Osteoblast (primary cell): ENCODE measurements at regions not wholly inside any gene's neighbourhood (a gene's known extent, or its start where the extent isn't known, plus 50 kb on each side); places are given as distances from the start of the nearest gene placed in this dataset.

Source experiments
- DNase-seq: peaks from one replicate; pipeline ENCODE4 v3.0.0; 2011; ENCODE audit warnings: low spot score, mixed read lengths; ENCODE audit not compliant: insufficient read length; ENCODE audit errors: missing footprints
- H2AFZ ChIP-seq: 2 replicates; pipeline ENCODE4 v1.6.0; 2011; ENCODE audit warnings: mild to moderate bottlenecking, low read length
- H3K27ac ChIP-seq: 2 replicates; pipeline ENCODE4 v1.5.1; 2011; ENCODE audit warnings: mild to moderate bottlenecking, low read depth, low read length, moderate library complexity
- H3K27me3 ChIP-seq: 2 replicates; pipeline ENCODE4 v1.6.0; 2012; ENCODE audit warnings: mild to moderate bottlenecking, control low read depth, inconsistent platforms, low read length, moderate library complexity; ENCODE audit not compliant: insufficient read depth
- H3K36me3 ChIP-seq: 2 replicates; pipeline ENCODE4 v1.5.1; 2011; ENCODE audit warnings: mild to moderate bottlenecking, low read length, control low read depth, moderate library complexity; ENCODE audit not compliant: insufficient read depth
- H3K4me1 ChIP-seq: 2 replicates; pipeline ENCODE4 v1.5.1; 2011; ENCODE audit warnings: mild to moderate bottlenecking, low read length, control low read depth, moderate library complexity; ENCODE audit not compliant: insufficient read depth
- H3K4me2 ChIP-seq: 2 replicates; pipeline ENCODE4 v1.6.0; 2011; ENCODE audit warnings: mild to moderate bottlenecking, low read length; ENCODE audit not compliant: insufficient read depth
- H3K4me3 ChIP-seq: fragments of 200-600 bp; sonication (generic); 3 replicates; pipeline ENCODE4 v1.5.1; 2012; ENCODE audit warnings: mild to moderate bottlenecking, low read length, inconsistent platforms; ENCODE audit not compliant: insufficient read depth
- H3K79me2 ChIP-seq: 2 replicates; pipeline ENCODE4 v1.6.0; 2012; ENCODE audit warnings: mild to moderate bottlenecking, low read length, control low read depth, inconsistent platforms; ENCODE audit not compliant: insufficient read depth
- H3K9me3 ChIP-seq: 2 replicates; pipeline ENCODE4 v1.5.1; 2011; ENCODE audit warnings: low read depth, low read length, control low read depth
- H4K20me1 ChIP-seq: 2 replicates; pipeline ENCODE4 v1.6.0; 2012; ENCODE audit warnings: mild to moderate bottlenecking, low read length, control low read depth; ENCODE audit not compliant: insufficient read depth
- CTCF ChIP-seq: IDR thresholded peaks from 2 replicates; pipeline ENCODE4 v1.5.1; 2011; ENCODE audit warnings: mild to moderate bottlenecking, low read depth, low read length, moderate library complexity; ENCODE audit errors: extremely low read depth

- H3K36me3 ChIP-seq, result no peaks in the 10 kb centered on the region
- no peak overlapping the region for H3K27ac ChIP-seq
- H3K4me1 ChIP-seq, result no peaks in the 10 kb centered on the region
- H2AFZ ChIP-seq, result no peak overlapping the region
- no peaks in the 10 kb centered on the region for H4K20me1 ChIP-seq
- H3K4me3 ChIP-seq, result no peak overlapping the region
- H3K27me3 ChIP-seq, result no peaks in the 10 kb centered on the region
- H3K79me2 ChIP-seq, result no peaks in the 10 kb centered on the region
- no peak overlapping the region for H3K4me2 ChIP-seq
- H3K9me3 ChIP-seq, result peaks cover 2% of the 10 kb centered on the region
- no peak for TF ChIP-seq CTCF
- DNase-seq, result no peak
These were observed 747.9 kb upstream of the COBL start for GRCh38 chr7:52064493-52064892.

GRCh38 chr7:52061666-52062065, 745.1 kb upstream of the COBL start:
- TF ChIP-seq CTCF, result no peak
- H3K4me2 ChIP-seq, result no peak overlapping the region
- H3K4me3 ChIP-seq, result no peak overlapping the region
- no peak overlapping the region for H3K27ac ChIP-seq
- no peaks in the 10 kb centered on the region for H3K79me2 ChIP-seq
- H3K9me3 ChIP-seq, result peaks cover 2% of the 10 kb centered on the region
- H3K4me1 ChIP-seq, result no peaks in the 10 kb centered on the region
- no peak overlapping the region for H2AFZ ChIP-seq
- no peaks in the 10 kb centered on the region for H3K36me3 ChIP-seq
- H4K20me1 ChIP-seq, result no peaks in the 10 kb centered on the region
- no peak for DNase-seq
- H3K27me3 ChIP-seq, result no peaks in the 10 kb centered on the region

GRCh38 chr7:52053525-52053924, 736.9 kb upstream of the COBL start:
- H3K9me3 ChIP-seq, result no peaks in the 10 kb centered on the region
- no peak for TF ChIP-seq CTCF
- no peak overlapping the region for H3K4me2 ChIP-seq
- no peak overlapping the region for H3K4me3 ChIP-seq
- no peaks in the 10 kb centered on the region for H3K36me3 ChIP-seq
- H3K27ac ChIP-seq, result no peak overlapping the region
- no peaks in the 10 kb centered on the region for H3K27me3 ChIP-seq
- no peaks in the 10 kb centered on the region for H4K20me1 ChIP-seq
- DNase-seq, result no peak
- H3K4me1 ChIP-seq, result no peaks in the 10 kb centered on the region
- no peak overlapping the region for H2AFZ ChIP-seq
- no peaks in the 10 kb centered on the region for H3K79me2 ChIP-seq

GRCh38 chr7:52030722-52031121, 714.1 kb upstream of the COBL start:
- no peak for DNase-seq
- H3K36me3 ChIP-seq, result no peaks in the 10 kb centered on the region

More at GRCh38 chr7:52030722-52031121, 714.1 kb upstream of the COBL start:
- no peaks in the 10 kb centered on the region for H4K20me1 ChIP-seq
- no peaks in the 10 kb centered on the region for H3K79me2 ChIP-seq
- H3K4me1 ChIP-seq, result no peaks in the 10 kb centered on the region
- no peak overlapping the region for H2AFZ ChIP-seq
- no peak overlapping the region for H3K4me2 ChIP-seq
- H3K27ac ChIP-seq, result no peak overlapping the region
- no peaks in the 10 kb centered on the region for H3K27me3 ChIP-seq
- no peaks in the 10 kb centered on the region for H3K9me3 ChIP-seq
- H3K4me3 ChIP-seq, result no peak overlapping the region
- TF ChIP-seq CTCF, result no peak
